ENCODE measurements at regions not wholly inside any gene's neighbourhood (a gene's known extent, or its start where the extent isn't known, plus 50 kb on each side); places are given as distances from the start of the nearest gene placed in this dataset.

DNA sequence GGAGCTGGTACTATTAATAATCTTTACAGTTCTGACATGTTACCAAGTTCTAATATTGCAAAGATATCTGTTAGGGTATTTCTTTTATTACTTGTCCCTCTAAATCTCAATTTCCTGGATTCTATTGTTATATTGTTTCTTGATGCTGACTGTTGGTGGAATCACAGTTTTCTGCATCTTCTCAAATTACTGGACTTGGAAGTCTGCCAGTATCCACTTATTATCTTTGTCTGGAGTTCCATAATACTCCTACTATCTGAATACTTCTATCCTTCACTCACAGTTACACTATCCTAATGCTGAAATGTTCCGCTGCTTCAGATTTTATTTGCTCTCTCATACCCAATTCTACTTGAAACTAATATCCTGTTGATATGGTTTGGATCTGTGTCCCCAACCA, 1985.7 kb upstream of the PRR20A start:
- no peak for TF ChIP-seq CTCF (IDR thresholded peaks at IDR 0.05)
- TF ChIP-seq EZH2 (IDR thresholded peaks at IDR 0.05; ENCODE audit: borderline replicate concordance, insufficient read depth, low read depth, low read length, poor library complexity, severe bottlenecking): no peak

Data from B cell (primary cell).